ENCODE measurements at regions not wholly inside any gene's neighbourhood (a gene's known extent, or its start where the extent isn't known, plus 50 kb on each side); places are given as distances from the start of the nearest gene placed in this dataset.

- DNase-seq (ENCODE audit: low read depth): no peak
- TF ChIP-seq MAX (IDR thresholded peaks at IDR 0.05; ENCODE audit: low read depth, low read length) (no peak), MYC (IDR thresholded peaks at IDR 0.05; ENCODE audit: low read depth, low read length) (no peak), POLR2A (IDR thresholded peaks at IDR 0.05; ENCODE audit: extremely low read depth, insufficient read length) (no peak), CTCF (IDR thresholded peaks at IDR 0.05; ENCODE audit: low read depth, low read length) (no peak)
- no peak overlapping the region for H3K4me3 ChIP-seq (ENCODE audit: low read depth, low read length)
Observed at GRCh38 chr10:6956562-6956961, 376.5 kb upstream of the PRKCQ start.

- no peak overlapping the region for H3K4me3 ChIP-seq (ENCODE audit: low read depth, low read length)
- no peak for DNase-seq (ENCODE audit: low read depth)
- no peak for TF ChIP-seq POLR2A (IDR thresholded peaks at IDR 0.05; ENCODE audit: extremely low read depth, insufficient read length)
- no peak for TF ChIP-seq CTCF (IDR thresholded peaks at IDR 0.05; ENCODE audit: low read depth, low read length)
- TF ChIP-seq MYC (IDR thresholded peaks at IDR 0.05; ENCODE audit: low read depth, low read length): no peak
- TF ChIP-seq MAX (IDR thresholded peaks at IDR 0.05; ENCODE audit: low read depth, low read length): no peak
Observed at GRCh38 chr10:6953271-6953801, 373.3 kb upstream of the PRKCQ start.

GRCh38 chr10:6951732-6952131, 371.7 kb upstream of the PRKCQ start:
- no peak overlapping the region for H3K4me3 ChIP-seq (ENCODE audit: low read depth, low read length)
- DNase-seq (ENCODE audit: low read depth): no peak
- TF ChIP-seq MYC (IDR thresholded peaks at IDR 0.05; ENCODE audit: low read depth, low read length) (no peak), POLR2A (IDR thresholded peaks at IDR 0.05; ENCODE audit: extremely low read depth, insufficient read length) (no peak), CTCF (IDR thresholded peaks at IDR 0.05; ENCODE audit: low read depth, low read length) (no peak), MAX (IDR thresholded peaks at IDR 0.05; ENCODE audit: low read depth, low read length) (no peak)

- TF ChIP-seq CTCF (IDR thresholded peaks at IDR 0.05; ENCODE audit: low read depth, low read length) (no peak), MAX (IDR thresholded peaks at IDR 0.05; ENCODE audit: low read depth, low read length) (no peak), POLR2A (IDR thresholded peaks at IDR 0.05; ENCODE audit: extremely low read depth, insufficient read length) (no peak), MYC (IDR thresholded peaks at IDR 0.05; ENCODE audit: low read depth, low read length) (no peak)
- no peak for DNase-seq (ENCODE audit: low read depth)
- H3K4me3 ChIP-seq (ENCODE audit: low read depth, low read length): no peak overlapping the region
Observed at GRCh38 chr10:6950133-6950532, 370.1 kb upstream of the PRKCQ start.

- H3K4me3 ChIP-seq (ENCODE audit: low read depth, low read length): no peak overlapping the region
- TF ChIP-seq CTCF (IDR thresholded peaks at IDR 0.05; ENCODE audit: low read depth, low read length): no peak
- no peak for TF ChIP-seq POLR2A (IDR thresholded peaks at IDR 0.05; ENCODE audit: extremely low read depth, insufficient read length)
- TF ChIP-seq MAX (IDR thresholded peaks at IDR 0.05; ENCODE audit: low read depth, low read length): no peak
- no peak for TF ChIP-seq MYC (IDR thresholded peaks at IDR 0.05; ENCODE audit: low read depth, low read length)
- no peak for DNase-seq (ENCODE audit: low read depth)
Observed at GRCh38 chr10:6944436-6944835, 364.4 kb upstream of the PRKCQ start.

Data from NB4 (cell line).